RWPE1 (cell line): ENCODE measurements at regions not wholly inside any gene's neighbourhood (a gene's known extent, or its start where the extent isn't known, plus 50 kb on each side); places are given as distances from the start of the nearest gene placed in this dataset.

ENCODE experiments used
- CTCF ChIA-PET: fragments of 350-600 bp; sonication (Branson Sonifier 250); formaldehyde crosslinking; extraction: SDS; loops from one replicate; lab custom pipeline; 2021; lab: Yijun Ruan, JAX
- POLR2A ChIA-PET: fragments of 400-600 bp; formaldehyde crosslinking; extraction: SDS; loops from one replicate; lab custom pipeline; 2020; ENCODE audit warnings: antibody characterized with exemption; ENCODE audit not compliant: low non-redundant PET; lab: Yijun Ruan, JAX
- DNase-seq: peaks from one replicate; pipeline ENCODE4 v3.0.0; 2012; ENCODE audit warnings: low spot score
- H3K27ac ChIP-seq: fragments of 450-650 bp; 2 replicates; pipeline ENCODE4 v1.5.1; 2017
- CTCF ChIP-seq: fragments of 450-650 bp; conservative IDR thresholded peaks from 2 replicates; pipeline ENCODE4 v1.5.1; 2017; ENCODE audit warnings: low read depth, mild to moderate bottlenecking

DNA sequence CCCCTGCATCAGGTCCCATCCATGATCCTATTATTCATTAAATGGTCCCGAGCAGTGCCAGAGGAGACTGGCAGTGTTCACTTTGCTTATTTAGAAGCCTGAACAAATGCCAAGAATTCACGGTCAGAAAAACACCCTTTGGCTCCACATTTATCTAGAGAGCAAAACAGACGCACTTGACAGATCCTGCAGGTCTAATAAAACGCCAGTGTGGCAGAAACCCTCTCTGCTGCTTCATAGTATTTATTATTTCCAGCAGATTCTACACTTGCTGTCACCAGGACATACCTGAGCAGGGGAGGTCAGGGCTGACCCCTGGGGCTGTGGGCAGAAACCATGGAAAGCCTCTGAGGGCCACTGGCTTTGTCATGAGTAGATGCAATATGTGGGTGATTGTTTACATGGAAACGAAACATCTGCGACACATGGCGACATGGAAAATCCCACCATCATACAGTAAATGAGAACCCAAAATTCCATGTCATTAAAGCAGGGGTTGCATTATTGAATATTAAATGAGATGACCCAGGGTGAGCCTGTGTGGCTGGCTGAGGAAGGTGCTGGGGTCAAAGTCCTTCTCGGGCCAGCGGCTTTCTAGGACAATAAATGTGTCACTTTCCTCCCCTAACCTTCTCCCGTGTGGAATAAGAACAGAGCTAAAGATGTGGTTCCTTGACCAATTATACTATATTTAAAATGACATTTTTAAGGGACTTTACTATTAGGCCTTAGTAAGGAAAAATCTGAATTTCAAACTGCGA, 205.9 kb upstream of the SVIL start:
- POLR2A ChIA-PET, result no interaction called here

GRCh38 chr10:29839826-29840515, 205.2 kb upstream of the SVIL start:
- DNase-seq, result peak; percentile 90
- POLR2A ChIA-PET, result interaction anchor here (0.6 kb wide), 1 partner anchor 9 kb away, joined by 4 read pairs; no protein-coding TSS in a partner anchor

More for the DNA sequence above, 205.9 kb upstream of the SVIL start:
- no peak overlapping the region for H3K27ac ChIP-seq
- CTCF ChIA-PET, result interaction anchor here (1.1 kb wide), 1 partner anchor 10 kb away, joined by 7 read pairs; no protein-coding TSS in a partner anchor
- no peak for DNase-seq
- TF ChIP-seq CTCF, result no peak

DNA sequence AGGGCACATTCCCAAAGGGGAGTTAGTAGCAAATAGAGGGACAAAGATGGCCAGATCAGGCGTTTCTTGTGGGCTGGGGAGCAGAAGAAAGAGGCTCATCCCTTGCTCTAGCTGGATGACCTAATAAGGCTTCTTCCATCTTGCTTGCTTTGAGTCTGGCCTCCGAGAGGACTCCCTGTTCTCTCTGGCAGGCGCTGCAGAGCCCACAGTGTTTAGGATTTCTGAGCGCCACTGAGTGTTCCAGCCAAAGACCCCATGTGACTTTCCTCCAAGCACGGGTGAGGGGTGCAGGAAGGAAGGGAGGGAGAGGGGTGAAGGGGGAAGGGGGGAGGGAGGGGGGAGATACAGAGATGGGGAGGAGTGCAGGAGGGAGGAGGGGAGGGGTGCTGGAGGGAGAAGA, 203.8 kb upstream of the SVIL start:
- H3K27ac ChIP-seq, result no peak overlapping the region
- CTCF ChIA-PET, result no interaction called here
- no peak for DNase-seq
- no peak for TF ChIP-seq CTCF
- POLR2A ChIA-PET, result no interaction called here

More at GRCh38 chr10:29839826-29840515, 205.2 kb upstream of the SVIL start:
- no peak for TF ChIP-seq CTCF
- CTCF ChIA-PET, result interaction anchor here (0.7 to 1.1 kb wide), 3 partner anchors 9 to 19 kb away, joined by 3 to 7 read pairs (median 4); no protein-coding TSS in a partner anchor
- no peak overlapping the region for H3K27ac ChIP-seq

DNA sequence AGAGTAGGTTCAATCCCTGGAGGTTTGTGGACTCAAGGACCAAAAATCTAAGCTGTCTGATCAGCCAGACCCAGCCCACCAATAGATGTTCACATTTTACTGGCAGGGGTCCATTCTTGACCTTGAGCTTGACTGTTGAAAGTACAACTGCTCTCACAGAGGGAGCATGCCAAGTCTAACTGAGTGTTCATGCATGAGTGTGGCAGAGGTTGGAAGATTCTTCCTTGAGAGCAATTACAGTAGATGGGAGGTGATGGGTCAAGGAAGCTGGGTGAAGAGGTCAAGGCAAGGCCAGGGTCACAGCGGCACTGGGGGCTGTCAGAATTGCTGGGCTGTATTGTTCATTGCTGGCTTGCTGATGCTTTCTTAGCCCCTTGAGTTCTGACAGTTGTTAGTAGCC, 202.8 kb upstream of the SVIL start:
- POLR2A ChIA-PET, result no interaction called here
- no peak for TF ChIP-seq CTCF
- CTCF ChIA-PET, result no interaction called here
- H3K27ac ChIP-seq, result no peak overlapping the region
- no peak for DNase-seq

- TF ChIP-seq CTCF, result no peak
- ChIA-PET CTCF (interaction anchor here (0.7 kb wide), 1 partner anchor 73 kb away, joined by 4 read pairs; no protein-coding TSS in a partner anchor), POLR2A (no interaction called here)
- no peak overlapping the region for H3K27ac ChIP-seq
- no peak for DNase-seq
Measured at GRCh38 chr10:29836396-29836795, 201.6 kb upstream of the SVIL start.

- POLR2A ChIA-PET, result no interaction called here
- CTCF ChIA-PET, result no interaction called here
- no peak for TF ChIP-seq CTCF
- no peak overlapping the region for H3K27ac ChIP-seq
- no peak for DNase-seq
Measured at GRCh38 chr10:29835055-29835454, 200.3 kb upstream of the SVIL start.
